Type B pancreatic cell (in vitro differentiated cells): ENCODE measurements at regions not wholly inside any gene's neighbourhood (a gene's known extent, or its start where the extent isn't known, plus 50 kb on each side); places are given as distances from the start of the nearest gene placed in this dataset.

Experiments used
- DNase-seq: peaks from one replicate; pipeline ENCODE4 v3.0.0; 2021; ENCODE audit warnings: mixed read lengths; ENCODE audit not compliant: unreplicated experiment; ENCODE audit errors: extremely low spot score
- H3K27ac Mint-ChIP-seq: 2 replicates; pipeline ENCODE4 v1.8.0; 2021; ENCODE audit warnings: mild to moderate bottlenecking, mixed read lengths
- H3K27me3 Mint-ChIP-seq: 2 replicates; pipeline ENCODE4 v1.8.0; 2021; ENCODE audit warnings: mixed read lengths
- H3K36me3 Mint-ChIP-seq: 2 replicates; pipeline ENCODE4 v1.8.0; 2021; ENCODE audit warnings: mixed read lengths
- H3K4me1 Mint-ChIP-seq: one replicate; pipeline ENCODE4 v1.8.0; 2021; ENCODE audit warnings: mixed read lengths; ENCODE audit not compliant: unreplicated experiment
- H3K4me3 Mint-ChIP-seq: 2 replicates; pipeline ENCODE4 v1.8.0; 2021; ENCODE audit warnings: mild to moderate bottlenecking, mixed read lengths
- H3K9me3 Mint-ChIP-seq: 2 replicates; pipeline ENCODE4 v1.8.0; 2021; ENCODE audit warnings: mixed read lengths
- TF ChIP-seq, protein P1 (sequence below): fragments of 200-600 bp; sonication (generic); conservative IDR thresholded peaks from 2 replicates; pipeline ENCODE4 v1.5.0; 2021; ENCODE audit warnings: antibody characterized with exemption, mild to moderate bottlenecking

DNA sequence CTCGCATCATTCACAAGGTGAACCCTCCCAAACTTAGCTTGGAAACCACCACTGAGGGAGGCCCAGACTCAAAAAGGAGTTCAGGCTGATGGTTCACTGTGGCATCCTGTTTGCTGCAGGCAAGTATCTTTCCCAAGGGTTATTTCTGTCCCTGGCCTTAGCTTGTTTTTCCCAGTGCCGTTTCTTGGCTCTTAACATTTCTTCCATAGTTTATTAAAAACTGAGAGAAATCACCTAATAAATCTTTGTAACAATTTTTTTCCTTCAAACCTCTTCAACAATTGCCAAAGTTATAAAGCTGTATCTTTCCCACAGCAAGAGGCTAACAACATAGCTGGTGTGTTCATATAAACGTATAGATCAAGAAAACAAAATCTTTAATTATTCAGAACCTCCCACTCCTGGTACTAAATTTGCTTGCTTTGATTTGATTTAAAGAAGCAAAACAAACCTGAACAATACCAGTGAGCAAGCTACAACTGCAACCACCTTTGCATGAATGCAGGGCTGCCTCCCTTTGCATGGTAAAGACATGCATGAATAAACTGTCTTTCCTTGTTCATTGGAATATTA, 234.9 kb upstream of the STT3B start:
- H3K4me3 Mint-ChIP-seq: no peak overlapping the region
- DNase-seq: no peak
- peaks cover 18% of the 10 kb centered on the region for H3K4me1 Mint-ChIP-seq
- H3K27ac Mint-ChIP-seq: no peak overlapping the region
- peaks cover 5% of the 10 kb centered on the region for H3K36me3 Mint-ChIP-seq
- no peaks in the 10 kb centered on the region for H3K27me3 Mint-ChIP-seq
- peaks cover 8% of the 10 kb centered on the region for H3K9me3 Mint-ChIP-seq
- TF ChIP-seq, protein P1, sequence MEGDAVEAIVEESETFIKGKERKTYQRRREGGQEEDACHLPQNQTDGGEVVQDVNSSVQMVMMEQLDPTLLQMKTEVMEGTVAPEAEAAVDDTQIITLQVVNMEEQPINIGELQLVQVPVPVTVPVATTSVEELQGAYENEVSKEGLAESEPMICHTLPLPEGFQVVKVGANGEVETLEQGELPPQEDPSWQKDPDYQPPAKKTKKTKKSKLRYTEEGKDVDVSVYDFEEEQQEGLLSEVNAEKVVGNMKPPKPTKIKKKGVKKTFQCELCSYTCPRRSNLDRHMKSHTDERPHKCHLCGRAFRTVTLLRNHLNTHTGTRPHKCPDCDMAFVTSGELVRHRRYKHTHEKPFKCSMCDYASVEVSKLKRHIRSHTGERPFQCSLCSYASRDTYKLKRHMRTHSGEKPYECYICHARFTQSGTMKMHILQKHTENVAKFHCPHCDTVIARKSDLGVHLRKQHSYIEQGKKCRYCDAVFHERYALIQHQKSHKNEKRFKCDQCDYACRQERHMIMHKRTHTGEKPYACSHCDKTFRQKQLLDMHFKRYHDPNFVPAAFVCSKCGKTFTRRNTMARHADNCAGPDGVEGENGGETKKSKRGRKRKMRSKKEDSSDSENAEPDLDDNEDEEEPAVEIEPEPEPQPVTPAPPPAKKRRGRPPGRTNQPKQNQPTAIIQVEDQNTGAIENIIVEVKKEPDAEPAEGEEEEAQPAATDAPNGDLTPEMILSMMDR: no peak

DNA sequence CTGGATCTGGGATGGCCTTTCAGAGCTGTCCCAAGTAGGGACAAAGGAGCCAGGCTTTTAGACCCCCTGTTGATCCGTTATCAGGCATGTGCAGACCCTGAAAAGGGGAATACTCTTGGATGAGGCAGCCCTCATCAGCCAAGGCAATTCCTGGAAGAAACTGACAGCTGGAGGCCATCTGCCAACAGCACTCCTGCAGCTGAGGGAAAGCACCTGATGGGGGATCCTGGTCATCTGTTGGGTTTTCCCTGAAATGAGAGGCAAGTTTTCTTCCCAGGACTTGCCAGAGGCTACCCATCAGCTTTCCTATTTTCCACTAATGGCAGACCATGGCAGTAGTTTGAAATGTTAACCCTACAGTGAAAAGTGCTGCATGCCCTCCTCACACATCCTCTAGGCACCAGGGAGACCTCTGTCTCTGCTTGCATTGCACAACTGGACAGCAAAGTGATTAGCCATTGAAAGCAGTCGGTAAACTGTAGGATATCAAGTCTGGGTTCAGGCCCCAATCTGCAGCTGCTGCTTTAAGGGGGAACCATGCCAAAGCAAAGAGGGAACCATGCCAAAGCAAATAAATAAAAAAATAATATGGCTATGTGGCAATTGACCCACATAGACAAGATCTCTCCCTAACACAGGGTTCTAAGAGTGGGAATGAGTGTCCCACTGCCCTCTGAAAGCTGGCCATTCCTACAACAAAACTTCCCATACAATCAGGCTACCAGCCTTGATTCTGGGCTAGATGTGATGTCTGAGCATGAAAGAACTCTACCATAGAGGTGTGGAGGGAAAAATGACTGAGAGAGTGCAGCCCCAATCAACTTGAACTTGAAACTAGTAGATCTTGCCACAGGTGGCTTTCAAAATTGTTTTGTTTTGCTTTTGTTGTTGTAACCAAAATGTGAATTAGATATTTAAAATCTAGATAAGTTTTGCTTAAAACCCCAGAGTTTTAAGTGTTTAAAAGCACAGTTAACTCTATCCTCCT, 232.0 kb upstream of the STT3B start:
- Mint-ChIP-seq H3K4me3 (no peak overlapping the region), H3K36me3 (peaks cover 5% of the 10 kb centered on the region), H3K27me3 (no peaks in the 10 kb centered on the region), H3K4me1 (peaks cover 3% of the 10 kb centered on the region), H3K27ac (no peak overlapping the region), H3K9me3 (peaks cover 8% of the 10 kb centered on the region)
- no peak for DNase-seq
- TF ChIP-seq, protein P1: no peak

DNA sequence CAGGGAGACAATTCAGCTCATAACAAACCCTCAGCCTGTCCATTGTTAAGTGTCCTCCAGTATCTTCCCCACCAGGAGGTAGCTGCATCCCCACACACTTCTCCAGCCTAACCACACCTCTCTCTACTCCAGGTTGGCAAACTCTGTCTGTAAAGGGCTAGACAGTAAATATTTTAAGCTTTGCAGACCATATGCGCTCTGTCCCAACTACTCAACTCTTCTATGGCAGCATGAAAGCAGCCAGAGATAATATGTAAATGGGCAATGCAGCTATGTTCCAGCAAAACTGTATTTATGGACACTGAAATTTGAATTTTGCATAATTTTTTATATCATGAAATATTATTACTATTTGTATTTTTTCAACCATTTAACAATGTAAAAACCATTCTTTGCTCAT, 230.4 kb upstream of the STT3B start:
- Mint-ChIP-seq H3K36me3 (peaks cover 5% of the 10 kb centered on the region), H3K27me3 (no peaks in the 10 kb centered on the region), H3K4me1 (peaks cover 3% of the 10 kb centered on the region), H3K4me3 (no peak overlapping the region), H3K27ac (no peak overlapping the region), H3K9me3 (peaks cover 8% of the 10 kb centered on the region)
- TF ChIP-seq, protein P1: no peak
- DNase-seq: no peak

DNA sequence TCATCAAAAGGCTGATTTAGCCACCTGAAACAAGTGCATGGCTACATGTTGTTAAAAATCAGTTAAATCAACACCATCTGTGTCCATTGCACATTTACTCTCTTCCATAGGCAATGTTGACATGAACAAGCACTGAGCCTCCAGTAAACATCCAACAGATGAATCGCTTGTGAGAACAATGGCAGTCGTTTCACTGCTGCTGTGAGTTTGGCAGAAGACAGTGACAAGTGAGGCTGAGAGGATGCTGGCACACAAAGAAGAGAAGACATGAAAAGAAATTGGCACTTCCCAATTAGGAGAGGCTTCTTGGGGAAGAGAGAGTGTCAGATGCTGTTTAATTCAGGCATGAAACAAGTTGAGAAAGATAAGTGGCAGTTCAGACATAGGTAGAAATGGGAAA, 227.4 kb upstream of the STT3B start:
- Mint-ChIP-seq H3K36me3 (no peaks in the 10 kb centered on the region), H3K27me3 (no peaks in the 10 kb centered on the region), H3K4me1 (peaks cover 4% of the 10 kb centered on the region), H3K27ac (no peak overlapping the region), H3K9me3 (no peaks in the 10 kb centered on the region), H3K4me3 (no peak overlapping the region)
- TF ChIP-seq, protein P1: no peak
- no peak for DNase-seq

DNA sequence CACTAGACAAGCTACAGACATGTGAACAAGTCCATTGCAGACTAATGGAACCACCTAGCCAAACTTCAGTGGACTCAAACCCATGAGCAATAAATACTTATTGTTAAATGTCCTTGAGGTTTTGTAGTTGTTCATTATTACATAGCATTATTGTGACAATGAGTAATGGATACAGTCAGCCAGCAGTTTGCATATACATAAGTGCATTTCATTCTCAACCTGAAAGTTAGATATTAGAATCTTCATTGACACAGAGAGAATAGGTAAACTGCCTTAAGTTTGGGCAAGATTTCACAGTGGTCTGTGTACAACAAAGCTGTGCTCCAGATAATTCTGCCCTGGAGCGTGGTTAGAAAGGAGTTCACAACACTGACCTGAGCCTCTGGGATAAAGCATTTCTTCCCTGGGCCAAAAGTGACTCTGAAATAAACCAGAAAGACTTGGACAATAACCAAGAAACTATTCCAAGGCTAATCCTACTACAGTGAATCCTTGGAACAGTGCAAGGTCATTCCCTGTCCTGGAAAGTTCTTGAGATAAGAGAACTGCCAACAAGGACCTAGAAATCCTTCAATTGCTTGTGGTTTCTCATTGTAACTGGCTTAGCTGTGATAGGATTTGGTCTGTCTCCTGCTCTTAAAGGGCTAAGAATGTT, 225.5 kb upstream of the STT3B start:
- Mint-ChIP-seq H3K4me3 (no peak overlapping the region), H3K4me1 (peaks cover 13% of the 10 kb centered on the region), H3K9me3 (no peaks in the 10 kb centered on the region), H3K27me3 (no peaks in the 10 kb centered on the region), H3K36me3 (no peaks in the 10 kb centered on the region), H3K27ac (no peak overlapping the region)
- TF ChIP-seq, protein P1: no peak
- DNase-seq: no peak
